Type B pancreatic cell (in vitro differentiated cells): ENCODE measurements at regions not wholly inside any gene's neighbourhood (a gene's known extent, or its start where the extent isn't known, plus 50 kb on each side); places are given as distances from the start of the nearest gene placed in this dataset.
A peak's percentile ranks its signal among the peaks of the same experiment; 100 is the strongest.

ENCODE experiments used
- DNase-seq: peaks from one replicate; pipeline ENCODE4 v3.0.0; 2021; ENCODE audit warnings: mixed read lengths; ENCODE audit not compliant: unreplicated experiment; ENCODE audit errors: extremely low spot score
- H3K27ac Mint-ChIP-seq: 2 replicates; pipeline ENCODE4 v1.8.0; 2021; ENCODE audit warnings: mild to moderate bottlenecking, mixed read lengths
- H3K27me3 Mint-ChIP-seq: 2 replicates; pipeline ENCODE4 v1.8.0; 2021; ENCODE audit warnings: mixed read lengths
- H3K36me3 Mint-ChIP-seq: 2 replicates; pipeline ENCODE4 v1.8.0; 2021; ENCODE audit warnings: mixed read lengths
- H3K4me1 Mint-ChIP-seq: one replicate; pipeline ENCODE4 v1.8.0; 2021; ENCODE audit warnings: mixed read lengths; ENCODE audit not compliant: unreplicated experiment
- H3K4me3 Mint-ChIP-seq: 2 replicates; pipeline ENCODE4 v1.8.0; 2021; ENCODE audit warnings: mild to moderate bottlenecking, mixed read lengths
- H3K9me3 Mint-ChIP-seq: 2 replicates; pipeline ENCODE4 v1.8.0; 2021; ENCODE audit warnings: mixed read lengths
- TF ChIP-seq, protein P1 (sequence below): fragments of 200-600 bp; sonication (generic); conservative IDR thresholded peaks from 2 replicates; pipeline ENCODE4 v1.5.0; 2021; ENCODE audit warnings: antibody characterized with exemption, mild to moderate bottlenecking

DNA sequence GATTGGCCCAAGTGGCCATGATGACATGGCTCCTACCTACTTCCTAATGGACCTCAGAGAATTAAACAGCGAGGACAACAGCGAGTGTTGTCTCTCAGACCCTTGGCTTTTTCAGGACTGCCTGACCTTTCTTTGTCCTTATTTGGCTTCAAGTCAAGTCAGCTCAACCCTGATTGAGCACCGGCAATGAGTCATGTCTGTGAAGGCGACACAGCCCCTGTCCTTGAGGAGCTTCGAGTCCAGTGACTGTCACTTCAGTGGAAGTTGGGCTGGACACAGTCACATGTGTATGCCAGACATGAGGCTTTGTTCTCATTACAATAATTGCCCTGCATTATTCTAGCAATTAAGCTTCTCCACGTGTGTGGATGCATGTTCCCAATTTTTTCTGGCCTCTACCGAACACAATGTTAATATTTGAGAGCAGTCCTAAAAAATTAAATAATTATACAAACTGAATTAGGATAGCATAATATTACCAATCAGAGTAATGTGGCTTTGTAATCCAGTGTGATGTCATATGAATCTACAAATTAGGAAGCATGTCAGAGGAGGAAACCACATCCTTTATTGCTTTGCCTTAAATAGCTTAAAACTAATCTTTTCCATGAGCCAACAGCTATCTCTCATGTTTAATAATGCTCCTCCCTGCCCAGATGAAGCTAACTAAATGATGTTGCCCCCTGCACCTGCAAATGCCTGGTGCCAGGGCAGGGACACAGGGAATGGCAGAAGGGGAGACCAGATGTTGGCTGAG, 178.6 kb downstream of the CDH26 start:
- TF ChIP-seq, protein P1, sequence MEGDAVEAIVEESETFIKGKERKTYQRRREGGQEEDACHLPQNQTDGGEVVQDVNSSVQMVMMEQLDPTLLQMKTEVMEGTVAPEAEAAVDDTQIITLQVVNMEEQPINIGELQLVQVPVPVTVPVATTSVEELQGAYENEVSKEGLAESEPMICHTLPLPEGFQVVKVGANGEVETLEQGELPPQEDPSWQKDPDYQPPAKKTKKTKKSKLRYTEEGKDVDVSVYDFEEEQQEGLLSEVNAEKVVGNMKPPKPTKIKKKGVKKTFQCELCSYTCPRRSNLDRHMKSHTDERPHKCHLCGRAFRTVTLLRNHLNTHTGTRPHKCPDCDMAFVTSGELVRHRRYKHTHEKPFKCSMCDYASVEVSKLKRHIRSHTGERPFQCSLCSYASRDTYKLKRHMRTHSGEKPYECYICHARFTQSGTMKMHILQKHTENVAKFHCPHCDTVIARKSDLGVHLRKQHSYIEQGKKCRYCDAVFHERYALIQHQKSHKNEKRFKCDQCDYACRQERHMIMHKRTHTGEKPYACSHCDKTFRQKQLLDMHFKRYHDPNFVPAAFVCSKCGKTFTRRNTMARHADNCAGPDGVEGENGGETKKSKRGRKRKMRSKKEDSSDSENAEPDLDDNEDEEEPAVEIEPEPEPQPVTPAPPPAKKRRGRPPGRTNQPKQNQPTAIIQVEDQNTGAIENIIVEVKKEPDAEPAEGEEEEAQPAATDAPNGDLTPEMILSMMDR: no peak
- H3K4me3 Mint-ChIP-seq: no peak overlapping the region
- no peak for DNase-seq
- peaks cover 24% of the 10 kb centered on the region for H3K4me1 Mint-ChIP-seq
- no peaks in the 10 kb centered on the region for H3K36me3 Mint-ChIP-seq
- H3K9me3 Mint-ChIP-seq: no peaks in the 10 kb centered on the region
- no peak overlapping the region for H3K27ac Mint-ChIP-seq
- H3K27me3 Mint-ChIP-seq: no peaks in the 10 kb centered on the region

DNA sequence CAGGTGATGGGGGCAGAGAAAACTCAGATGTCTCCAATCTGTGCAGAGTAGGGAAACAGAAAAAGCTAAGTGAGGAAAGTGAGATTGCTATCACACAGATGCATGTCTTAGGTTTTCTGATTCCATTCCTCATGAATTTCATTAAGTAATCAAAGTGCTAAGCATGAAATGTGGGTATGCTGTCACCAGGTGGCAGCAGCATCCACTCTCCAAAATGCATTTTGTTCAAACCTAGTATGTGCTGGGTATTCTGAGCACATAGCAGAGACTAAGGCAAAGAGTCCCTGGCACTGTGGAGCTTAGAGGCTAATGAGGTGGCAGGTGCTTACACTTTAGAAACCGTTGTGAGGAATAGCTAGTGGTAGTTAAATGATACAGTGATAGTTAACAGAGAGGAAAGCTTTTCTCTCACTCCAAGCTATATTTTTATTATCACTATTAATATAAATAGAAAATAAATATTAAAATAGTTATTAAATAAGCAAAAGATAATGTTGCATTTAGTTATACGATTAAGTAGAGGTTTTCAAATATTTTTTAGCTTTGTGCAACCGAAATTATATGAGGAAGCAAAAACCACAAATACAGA, 179.5 kb downstream of the CDH26 start:
- H3K36me3 Mint-ChIP-seq: no peaks in the 10 kb centered on the region
- H3K4me3 Mint-ChIP-seq: no peak overlapping the region
- H3K9me3 Mint-ChIP-seq: no peaks in the 10 kb centered on the region
- TF ChIP-seq, protein P1: peak; percentile 73
- no peaks in the 10 kb centered on the region for H3K27me3 Mint-ChIP-seq
- no peak overlapping the region for H3K27ac Mint-ChIP-seq
- DNase-seq: no peak
- H3K4me1 Mint-ChIP-seq: peaks cover 24% of the 10 kb centered on the region

DNA sequence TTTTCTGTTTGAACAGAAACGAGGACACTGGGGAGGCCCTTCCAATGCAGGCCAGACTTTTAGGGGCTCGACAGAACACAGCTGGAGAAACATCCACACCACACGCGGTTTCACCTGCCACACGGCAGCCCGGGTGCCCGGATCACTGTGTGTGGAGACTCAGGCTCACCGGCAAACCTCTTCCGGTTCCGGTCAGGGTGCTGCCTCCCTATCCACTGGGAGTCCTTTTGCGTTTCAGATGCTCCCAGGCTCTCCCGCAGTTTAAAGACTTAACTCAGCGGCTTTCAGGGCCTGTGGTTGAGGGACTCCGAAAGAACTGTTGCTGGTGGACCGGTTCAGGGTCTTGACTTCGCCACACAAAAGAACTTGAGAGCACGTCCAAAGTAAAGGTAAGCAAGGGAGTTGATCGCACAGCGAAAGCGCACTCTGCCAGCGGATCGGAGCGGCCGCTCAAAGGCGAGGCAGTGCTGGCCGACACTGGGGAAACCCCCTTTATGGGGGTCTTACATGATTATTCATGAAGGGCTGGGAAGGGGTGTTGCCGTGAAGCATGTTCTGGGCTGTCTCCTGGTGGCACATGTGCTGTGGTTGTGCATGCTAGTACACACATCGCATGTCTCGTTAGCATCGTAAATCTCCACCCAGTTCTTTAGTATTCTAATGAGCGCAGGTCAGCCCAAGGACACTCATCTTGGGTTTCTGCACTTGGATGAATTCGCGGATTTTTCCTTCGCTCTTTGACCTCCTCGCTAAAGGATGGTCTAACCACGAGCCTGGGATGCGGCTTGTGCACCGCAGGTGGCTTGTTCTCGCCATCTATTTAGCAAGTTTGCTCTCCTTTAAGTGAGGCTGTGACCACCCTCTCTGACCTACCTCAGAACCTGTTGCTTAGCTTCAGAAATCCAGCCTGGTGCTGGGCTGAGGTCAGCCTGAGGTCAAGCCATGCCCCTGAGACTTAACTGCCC, 180.3 kb downstream of the CDH26 start:
- Mint-ChIP-seq H3K4me1 (peaks cover 24% of the 10 kb centered on the region), H3K27me3 (no peaks in the 10 kb centered on the region), H3K27ac (peak overlapping the region; percentile 46), H3K9me3 (no peaks in the 10 kb centered on the region), H3K36me3 (no peaks in the 10 kb centered on the region), H3K4me3 (no peak overlapping the region)
- TF ChIP-seq, protein P1: no peak
- no peak for DNase-seq

DNA sequence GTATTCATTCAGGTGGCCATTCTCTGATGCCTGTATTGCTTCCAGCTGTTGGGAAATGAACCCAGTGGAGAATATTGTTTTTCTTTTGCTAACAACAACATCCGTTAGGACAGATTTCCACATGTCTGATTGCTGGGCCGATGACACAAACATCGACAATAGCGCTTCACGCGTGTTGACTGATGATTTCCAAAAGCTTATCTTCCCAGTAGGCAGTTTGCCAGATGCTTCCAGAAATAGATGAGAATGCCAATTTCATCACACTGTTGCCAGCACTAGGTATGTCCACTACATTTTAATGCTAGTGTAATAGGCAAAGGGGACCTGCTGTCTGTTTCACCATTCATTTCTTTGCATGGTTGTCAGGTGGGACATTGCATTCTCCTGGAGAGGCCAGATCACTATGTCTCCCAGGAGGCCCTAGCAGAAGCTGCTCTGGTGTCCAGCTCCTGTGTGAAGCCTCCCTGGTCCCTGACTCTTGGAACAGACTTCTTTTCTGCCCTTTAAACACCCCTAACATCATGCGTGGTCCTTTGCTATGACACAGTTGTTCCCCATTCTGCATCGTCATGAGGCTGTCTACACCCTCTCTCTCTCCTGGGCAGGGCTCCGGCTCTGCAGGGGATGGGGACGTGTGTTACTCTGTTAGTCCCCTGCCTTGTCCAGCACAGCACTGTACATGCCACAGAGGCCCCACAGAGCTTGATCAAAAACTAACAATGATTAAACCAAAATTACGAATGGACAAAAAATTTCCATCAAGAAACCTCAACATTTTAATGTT, 181.6 kb downstream of the CDH26 start:
- Mint-ChIP-seq H3K4me3 (no peak overlapping the region), H3K27ac (no peak overlapping the region), H3K27me3 (no peaks in the 10 kb centered on the region), H3K4me1 (peaks cover 24% of the 10 kb centered on the region), H3K9me3 (no peaks in the 10 kb centered on the region), H3K36me3 (no peaks in the 10 kb centered on the region)
- TF ChIP-seq, protein P1: no peak
- DNase-seq: no peak

DNA sequence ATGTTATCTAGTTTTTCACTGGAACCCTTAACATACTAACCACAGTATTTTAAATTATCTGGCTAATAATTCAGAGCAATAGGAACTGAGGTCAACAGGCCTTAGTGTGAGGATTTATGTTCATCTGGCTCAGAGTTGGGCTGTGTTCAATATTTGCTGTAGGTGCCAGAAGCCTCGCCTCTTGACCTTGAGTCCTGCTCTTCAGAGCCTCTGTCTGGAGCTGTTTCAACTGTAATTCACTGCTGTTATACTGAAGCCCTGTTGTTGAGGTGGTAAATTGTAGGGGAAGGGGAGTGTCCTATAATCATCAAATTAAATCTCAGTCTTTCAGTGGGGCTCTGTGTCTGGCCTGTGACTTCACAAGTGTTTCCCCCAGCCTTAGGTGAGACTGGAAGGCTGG, 184.4 kb downstream of the CDH26 start:
- Mint-ChIP-seq H3K27me3 (no peaks in the 10 kb centered on the region), H3K9me3 (peaks cover 4% of the 10 kb centered on the region), H3K36me3 (no peaks in the 10 kb centered on the region), H3K4me3 (no peak overlapping the region), H3K4me1 (peaks cover 29% of the 10 kb centered on the region), H3K27ac (no peak overlapping the region)
- TF ChIP-seq, protein P1: no peak
- no peak for DNase-seq
